ENCODE measurements at regions not wholly inside any gene's neighbourhood (a gene's known extent, or its start where the extent isn't known, plus 50 kb on each side); places are given as distances from the start of the nearest gene placed in this dataset.
"Not testable (repeated sequence)": the region's sequence is repeated elsewhere in the genome, so short reads cannot be mapped to it uniquely, and the experiment has no call there.

DNA sequence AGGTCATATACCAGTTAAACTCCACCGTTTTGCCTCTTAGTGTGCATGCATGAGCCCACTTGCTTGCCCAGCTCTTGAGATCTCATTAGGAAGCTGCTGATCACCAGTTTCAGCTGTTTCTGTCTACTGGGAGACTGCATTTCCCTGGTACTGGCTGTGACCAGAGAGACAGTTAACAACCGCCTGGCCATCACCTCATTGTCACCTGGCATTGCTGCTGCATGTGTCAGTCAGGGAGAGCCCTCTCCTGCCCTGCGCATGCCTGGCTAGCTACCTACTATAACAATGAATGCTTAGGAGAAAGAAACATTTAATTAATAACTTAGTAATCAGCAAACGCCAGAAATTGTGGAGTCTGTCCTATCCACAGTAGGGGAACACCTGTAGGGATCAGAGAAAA lies 265.8 kb upstream of the CYRIA start (continued):
- TF ChIP-seq, protein P1, sequence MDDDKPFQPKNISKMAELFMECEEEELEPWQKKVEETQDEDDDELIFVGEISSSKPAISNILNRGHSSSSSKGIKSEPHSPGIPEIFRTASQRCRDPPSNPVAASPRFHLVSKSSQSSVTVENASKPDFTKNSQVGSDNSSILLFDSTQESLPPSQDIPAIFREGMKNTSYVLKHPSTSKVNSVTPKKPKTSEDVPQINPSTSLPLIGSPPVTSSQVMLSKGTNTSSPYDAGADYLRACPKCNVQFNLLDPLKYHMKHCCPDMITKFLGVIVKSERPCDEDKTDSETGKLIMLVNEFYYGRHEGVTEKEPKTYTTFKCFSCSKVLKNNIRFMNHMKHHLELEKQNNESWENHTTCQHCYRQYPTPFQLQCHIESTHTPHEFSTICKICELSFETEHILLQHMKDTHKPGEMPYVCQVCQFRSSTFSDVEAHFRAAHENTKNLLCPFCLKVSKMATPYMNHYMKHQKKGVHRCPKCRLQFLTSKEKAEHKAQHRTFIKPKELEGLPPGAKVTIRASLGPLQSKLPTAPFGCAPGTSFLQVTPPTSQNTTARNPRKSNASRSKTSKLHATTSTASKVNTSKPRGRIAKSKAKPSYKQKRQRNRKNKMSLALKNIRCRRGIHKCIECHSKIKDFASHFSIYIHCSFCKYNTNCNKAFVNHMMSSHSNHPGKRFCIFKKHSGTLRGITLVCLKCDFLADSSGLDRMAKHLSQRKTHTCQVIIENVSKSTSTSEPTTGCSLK (tag by site-specific recombination; IDR thresholded peaks at IDR 0.05) = no peak

DNA sequence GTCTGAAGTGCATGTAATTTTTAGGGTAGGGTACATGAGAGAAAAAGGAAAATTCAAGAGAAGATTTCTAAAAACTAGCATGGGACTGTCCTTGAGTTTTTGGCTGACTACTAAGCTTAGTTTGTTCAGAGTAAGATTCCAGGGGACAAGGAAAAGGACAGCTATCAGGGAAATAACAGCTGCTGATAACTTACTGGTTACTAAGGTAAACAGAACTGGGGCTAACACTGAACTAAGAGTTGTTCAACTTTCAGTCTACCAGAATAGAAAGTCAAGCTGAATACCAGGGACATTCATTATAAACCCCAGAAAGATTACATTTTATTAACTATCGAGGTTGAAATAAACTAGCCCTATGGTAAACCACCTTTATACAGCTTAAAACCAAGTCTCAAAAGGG lies 261.8 kb upstream of the CYRIA start:
- Histone ChIP-seq H3K27ac (ENCODE audit: extremely low read depth, low read depth, low read length) (no peak overlapping the region), H3K4me3 (ENCODE audit: low read depth, low read length) (no peak overlapping the region), H3K9me3 (ENCODE audit: control insufficient read depth, insufficient read depth, low read depth, low read length) (no peaks in the 10 kb centered on the region), H3K36me3 (ENCODE audit: control insufficient read depth in 2 of 2, insufficient read depth in 1 of 2, low read length in 2 of 2) (no peaks in the 10 kb centered on the region), H3K4me1 (ENCODE audit: control insufficient read depth, insufficient read depth, low read length) (no peaks in the 10 kb centered on the region)
- POLR2A ChIA-PET = no interaction called here
- CTCF ChIA-PET = no interaction called here
- TF ChIP-seq, protein P2, sequence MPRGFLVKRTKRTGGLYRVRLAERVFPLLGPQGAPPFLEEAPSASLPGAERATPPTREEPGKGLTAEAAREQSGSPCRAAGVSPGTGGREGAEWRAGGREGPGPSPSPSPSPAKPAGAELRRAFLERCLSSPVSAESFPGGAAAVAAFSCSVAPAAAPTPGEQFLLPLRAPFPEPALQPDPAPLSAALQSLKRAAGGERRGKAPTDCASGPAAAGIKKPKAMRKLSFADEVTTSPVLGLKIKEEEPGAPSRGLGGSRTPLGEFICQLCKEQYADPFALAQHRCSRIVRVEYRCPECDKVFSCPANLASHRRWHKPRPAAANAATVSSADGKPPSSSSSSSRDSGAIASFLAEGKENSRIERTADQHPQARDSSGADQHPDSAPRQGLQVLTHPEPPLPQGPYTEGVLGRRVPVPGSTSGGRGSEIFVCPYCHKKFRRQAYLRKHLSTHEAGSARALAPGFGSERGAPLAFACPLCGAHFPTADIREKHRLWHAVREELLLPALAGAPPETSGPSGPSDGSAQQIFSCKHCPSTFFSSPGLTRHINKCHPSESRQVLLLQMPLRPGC (tag by site-specific recombination; IDR thresholded peaks at IDR 0.05) = no peak

DNA sequence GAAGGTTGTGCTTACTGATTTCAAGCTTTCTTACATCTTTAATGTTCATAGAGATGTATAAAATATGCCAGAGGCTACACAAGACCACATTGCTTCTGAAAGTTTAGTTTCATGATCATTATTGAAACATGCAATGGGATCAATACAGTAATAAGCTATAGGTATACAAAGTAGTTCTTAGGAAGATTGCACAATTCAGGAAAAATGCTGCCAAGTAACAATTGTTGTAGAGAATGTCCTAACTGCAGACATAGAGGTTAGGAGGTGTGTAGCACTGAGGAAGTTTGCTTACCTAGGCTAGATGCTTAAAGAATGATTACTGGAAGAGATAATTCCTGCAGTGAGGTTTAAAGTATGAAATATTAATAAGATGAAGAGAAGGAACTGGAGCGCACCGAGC lies 259.5 kb upstream of the CYRIA start:
- Histone ChIP-seq H3K36me3 (ENCODE audit: control insufficient read depth in 2 of 2, insufficient read depth in 1 of 2, low read length in 2 of 2) (no peaks in the 10 kb centered on the region), H3K27ac (ENCODE audit: extremely low read depth, low read depth, low read length) (no peak overlapping the region), H3K9me3 (ENCODE audit: control insufficient read depth, insufficient read depth, low read depth, low read length) (no peaks in the 10 kb centered on the region), H3K4me3 (ENCODE audit: low read depth, low read length) (no peak overlapping the region), H3K4me1 (ENCODE audit: control insufficient read depth, insufficient read depth, low read length) (no peaks in the 10 kb centered on the region)
- CTCF ChIA-PET = no interaction called here
- POLR2A ChIA-PET = no interaction called here
- TF ChIP-seq GLI4 (tag by site-specific recombination; IDR thresholded peaks at IDR 0.05) (no peak), SCRT2 (tag by site-specific recombination; IDR thresholded peaks at IDR 0.05) (no peak)

DNA sequence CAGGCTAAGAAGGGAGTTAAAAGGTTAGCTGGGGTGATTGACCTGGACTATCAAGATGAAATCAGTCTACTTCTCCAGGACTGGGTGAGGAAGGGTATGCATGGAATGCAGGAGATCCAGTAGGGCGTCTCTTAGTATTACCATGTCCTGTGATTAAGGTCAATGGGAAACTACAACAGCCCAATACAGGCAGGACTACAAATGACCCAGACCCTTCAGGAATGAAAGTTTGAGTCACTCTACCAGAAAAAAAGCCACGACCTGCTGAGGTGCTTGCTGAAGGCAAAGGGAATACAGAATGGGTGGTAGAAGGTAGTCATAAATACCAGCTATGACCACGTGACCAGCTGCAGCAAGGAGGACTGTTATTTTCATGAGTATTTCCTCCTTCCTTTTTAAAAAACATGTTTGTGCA lies 249.7 kb upstream of the CYRIA start:
- POLR2A ChIA-PET = not testable (repeated sequence)

DNA sequence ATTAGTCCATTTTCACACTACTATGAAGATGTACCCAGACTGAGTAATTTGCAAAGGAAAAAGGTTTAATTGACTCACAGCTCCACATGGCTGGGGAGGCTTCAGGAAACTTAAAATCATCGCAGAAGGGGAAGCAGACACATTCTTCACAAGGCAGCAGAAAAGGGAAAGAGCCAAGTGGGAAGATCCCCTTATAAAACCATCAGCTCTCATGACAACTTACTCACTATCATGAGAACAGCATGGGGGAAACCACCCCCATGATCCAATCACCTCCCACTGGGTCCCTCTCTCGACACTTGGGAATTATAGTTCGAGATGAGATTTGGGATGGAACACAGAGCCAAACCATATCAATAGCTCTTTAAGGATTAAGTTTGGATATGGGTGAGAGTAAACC lies 246.1 kb upstream of the CYRIA start:
- no peak overlapping the region for H3K27ac ChIP-seq (ENCODE audit: extremely low read depth, low read depth, low read length)
- H3K36me3 ChIP-seq (ENCODE audit: control insufficient read depth in 2 of 2, insufficient read depth in 1 of 2, low read length in 2 of 2) = no peaks in the 10 kb centered on the region
- ChIA-PET CTCF (interaction anchor here (0.6 to 1.2 kb wide), 3 partner anchors 11 to 397 kb away, joined by 3 read pairs; no protein-coding TSS in a partner anchor), POLR2A (no interaction called here)
- TF ChIP-seq YY1 (tag by site-specific recombination; IDR thresholded peaks at IDR 0.05) = no peak
- TF ChIP-seq MYNN (tag by site-specific recombination; IDR thresholded peaks at IDR 0.05; ENCODE audit: borderline replicate concordance) = no peak
- TF ChIP-seq ZBTB1 (tag by site-specific recombination; IDR thresholded peaks at IDR 0.05) = no peak
- TF ChIP-seq ZNF544 (tag by site-specific recombination; IDR thresholded peaks at IDR 0.05) = no peak
- TF ChIP-seq KLF8 (tag by site-specific recombination; IDR thresholded peaks at IDR 0.05) = no peak
- H3K4me1 ChIP-seq (ENCODE audit: control insufficient read depth, insufficient read depth, low read length) = no peaks in the 10 kb centered on the region
- H3K4me3 ChIP-seq (ENCODE audit: low read depth, low read length) = no peak overlapping the region
- H3K9me3 ChIP-seq (ENCODE audit: control insufficient read depth, insufficient read depth, low read depth, low read length) = no peaks in the 10 kb centered on the region

More for the DNA sequence above, 249.7 kb upstream of the CYRIA start:
- H3K9me3 ChIP-seq (ENCODE audit: control insufficient read depth, insufficient read depth, low read depth, low read length); H3K27ac ChIP-seq (ENCODE audit: extremely low read depth, low read depth, low read length); H3K4me1 ChIP-seq (ENCODE audit: control insufficient read depth, insufficient read depth, low read length); H3K4me3 ChIP-seq (ENCODE audit: low read depth, low read length); H3K36me3 ChIP-seq (ENCODE audit: control insufficient read depth in 2 of 2, insufficient read depth in 1 of 2, low read length in 2 of 2); CTCF ChIA-PET: not testable (repeated sequence)

DNA sequence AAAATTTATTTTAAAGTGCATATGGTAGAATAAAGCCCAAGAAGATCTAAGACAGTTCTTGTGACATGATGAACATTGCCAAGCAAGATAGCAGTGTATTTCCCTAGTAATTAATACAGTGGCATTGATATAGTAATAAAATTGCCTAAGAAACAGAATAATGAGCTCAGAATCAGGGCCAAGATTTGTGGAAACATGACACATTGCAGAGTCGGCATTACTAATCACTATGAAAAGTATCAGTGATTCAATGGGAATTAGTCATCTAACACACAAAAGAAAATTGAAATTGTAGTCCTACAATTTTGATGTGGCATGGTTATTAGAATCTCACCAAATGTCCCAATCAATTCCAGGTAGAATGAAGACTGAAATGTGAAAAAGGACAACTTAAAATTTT lies 243.0 kb upstream of the CYRIA start:
- Histone ChIP-seq H3K4me3 (ENCODE audit: low read depth, low read length) (no peak overlapping the region), H3K9me3 (ENCODE audit: control insufficient read depth, insufficient read depth, low read depth, low read length) (no peaks in the 10 kb centered on the region), H3K4me1 (ENCODE audit: control insufficient read depth, insufficient read depth, low read length) (no peaks in the 10 kb centered on the region), H3K27ac (ENCODE audit: extremely low read depth, low read depth, low read length) (no peak overlapping the region), H3K36me3 (ENCODE audit: control insufficient read depth in 2 of 2, insufficient read depth in 1 of 2, low read length in 2 of 2) (no peaks in the 10 kb centered on the region)
- POLR2A ChIA-PET = no interaction called here
- CTCF ChIA-PET = no interaction called here
- TF ChIP-seq, protein P2 (tag by site-specific recombination; IDR thresholded peaks at IDR 0.05) = no peak
- TF ChIP-seq, protein P3, sequence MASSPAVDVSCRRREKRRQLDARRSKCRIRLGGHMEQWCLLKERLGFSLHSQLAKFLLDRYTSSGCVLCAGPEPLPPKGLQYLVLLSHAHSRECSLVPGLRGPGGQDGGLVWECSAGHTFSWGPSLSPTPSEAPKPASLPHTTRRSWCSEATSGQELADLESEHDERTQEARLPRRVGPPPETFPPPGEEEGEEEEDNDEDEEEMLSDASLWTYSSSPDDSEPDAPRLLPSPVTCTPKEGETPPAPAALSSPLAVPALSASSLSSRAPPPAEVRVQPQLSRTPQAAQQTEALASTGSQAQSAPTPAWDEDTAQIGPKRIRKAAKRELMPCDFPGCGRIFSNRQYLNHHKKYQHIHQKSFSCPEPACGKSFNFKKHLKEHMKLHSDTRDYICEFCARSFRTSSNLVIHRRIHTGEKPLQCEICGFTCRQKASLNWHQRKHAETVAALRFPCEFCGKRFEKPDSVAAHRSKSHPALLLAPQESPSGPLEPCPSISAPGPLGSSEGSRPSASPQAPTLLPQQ (tag by site-specific recombination; IDR thresholded peaks at IDR 0.05) = no peak
- TF ChIP-seq, protein P4, sequence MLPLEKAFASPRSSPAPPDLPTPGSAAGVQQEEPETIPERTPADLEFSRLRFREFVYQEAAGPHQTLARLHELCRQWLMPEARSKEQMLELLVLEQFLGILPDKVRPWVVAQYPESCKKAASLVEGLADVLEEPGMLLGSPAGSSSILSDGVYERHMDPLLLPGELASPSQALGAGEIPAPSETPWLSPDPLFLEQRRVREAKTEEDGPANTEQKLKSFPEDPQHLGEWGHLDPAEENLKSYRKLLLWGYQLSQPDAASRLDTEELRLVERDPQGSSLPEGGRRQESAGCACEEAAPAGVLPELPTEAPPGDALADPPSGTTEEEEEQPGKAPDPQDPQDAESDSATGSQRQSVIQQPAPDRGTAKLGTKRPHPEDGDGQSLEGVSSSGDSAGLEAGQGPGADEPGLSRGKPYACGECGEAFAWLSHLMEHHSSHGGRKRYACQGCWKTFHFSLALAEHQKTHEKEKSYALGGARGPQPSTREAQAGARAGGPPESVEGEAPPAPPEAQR (tag by site-specific recombination; IDR thresholded peaks at IDR 0.05) = no peak
- TF ChIP-seq, protein P5, sequence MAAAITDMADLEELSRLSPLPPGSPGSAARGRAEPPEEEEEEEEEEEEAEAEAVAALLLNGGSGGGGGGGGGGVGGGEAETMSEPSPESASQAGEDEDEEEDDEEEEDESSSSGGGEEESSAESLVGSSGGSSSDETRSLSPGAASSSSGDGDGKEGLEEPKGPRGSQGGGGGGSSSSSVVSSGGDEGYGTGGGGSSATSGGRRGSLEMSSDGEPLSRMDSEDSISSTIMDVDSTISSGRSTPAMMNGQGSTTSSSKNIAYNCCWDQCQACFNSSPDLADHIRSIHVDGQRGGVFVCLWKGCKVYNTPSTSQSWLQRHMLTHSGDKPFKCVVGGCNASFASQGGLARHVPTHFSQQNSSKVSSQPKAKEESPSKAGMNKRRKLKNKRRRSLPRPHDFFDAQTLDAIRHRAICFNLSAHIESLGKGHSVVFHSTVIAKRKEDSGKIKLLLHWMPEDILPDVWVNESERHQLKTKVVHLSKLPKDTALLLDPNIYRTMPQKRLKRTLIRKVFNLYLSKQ (tag by site-specific recombination; IDR thresholded peaks at IDR 0.05; ENCODE audit: borderline replicate concordance) = no peak
- no peak for TF ChIP-seq ZNF560 (tag by site-specific recombination; IDR thresholded peaks at IDR 0.05; ENCODE audit: borderline replicate concordance)
